Tibial nerve (tissue), 3 donors: ENCODE measurements at regions not wholly inside any gene's neighbourhood (a gene's known extent, or its start where the extent isn't known, plus 50 kb on each side); places are given as distances from the start of the nearest gene placed in this dataset.

Source experiments
- POLR2A ChIP-seq, 2 donors: fragments of 450-650 bp; IDR thresholded peaks; one replicate each; pipeline ENCODE4 v1.6.1; 2017; ENCODE audit warnings: antibody characterized with exemption in 2 of 2, mild to moderate bottlenecking in 2 of 2, moderate library complexity in 2 of 2
- TF ChIP-seq, protein P1 (sequence below), 5 experiments: fragments of 200-600 bp in 3 of 5; fragments of 450-650 bp in 2 of 5; sonication (generic) in 3 of 5; IDR thresholded peaks; one replicate each; pipeline ENCODE4 v1.5.1; 2016 to 2019; ENCODE audit warnings: antibody characterized with exemption in 5 of 5, mild to moderate bottlenecking in 3 of 5, moderate library complexity in 2 of 5

DNA sequence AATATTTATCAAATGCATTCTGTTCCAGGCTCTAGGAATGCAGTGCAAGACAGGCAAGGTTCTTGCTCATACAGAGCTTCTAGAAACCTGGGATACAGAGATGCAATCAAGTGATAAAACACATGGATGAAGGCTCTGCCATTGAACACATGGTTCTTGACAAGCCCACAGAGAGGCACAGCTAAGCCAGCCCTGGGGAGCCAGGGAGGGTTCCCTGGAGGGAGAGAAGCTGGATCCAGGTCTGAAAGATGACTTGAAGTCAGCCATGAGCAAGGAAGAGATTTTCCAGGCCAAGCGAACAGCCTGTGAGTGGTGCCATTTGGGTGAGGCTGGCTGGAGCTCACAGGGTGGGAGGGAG lies 66.2 kb downstream of the IRF2BPL start:
- TF ChIP-seq, protein P1, sequence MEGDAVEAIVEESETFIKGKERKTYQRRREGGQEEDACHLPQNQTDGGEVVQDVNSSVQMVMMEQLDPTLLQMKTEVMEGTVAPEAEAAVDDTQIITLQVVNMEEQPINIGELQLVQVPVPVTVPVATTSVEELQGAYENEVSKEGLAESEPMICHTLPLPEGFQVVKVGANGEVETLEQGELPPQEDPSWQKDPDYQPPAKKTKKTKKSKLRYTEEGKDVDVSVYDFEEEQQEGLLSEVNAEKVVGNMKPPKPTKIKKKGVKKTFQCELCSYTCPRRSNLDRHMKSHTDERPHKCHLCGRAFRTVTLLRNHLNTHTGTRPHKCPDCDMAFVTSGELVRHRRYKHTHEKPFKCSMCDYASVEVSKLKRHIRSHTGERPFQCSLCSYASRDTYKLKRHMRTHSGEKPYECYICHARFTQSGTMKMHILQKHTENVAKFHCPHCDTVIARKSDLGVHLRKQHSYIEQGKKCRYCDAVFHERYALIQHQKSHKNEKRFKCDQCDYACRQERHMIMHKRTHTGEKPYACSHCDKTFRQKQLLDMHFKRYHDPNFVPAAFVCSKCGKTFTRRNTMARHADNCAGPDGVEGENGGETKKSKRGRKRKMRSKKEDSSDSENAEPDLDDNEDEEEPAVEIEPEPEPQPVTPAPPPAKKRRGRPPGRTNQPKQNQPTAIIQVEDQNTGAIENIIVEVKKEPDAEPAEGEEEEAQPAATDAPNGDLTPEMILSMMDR (IDR thresholded peaks at IDR 0.05): no peak
- no peak for TF ChIP-seq POLR2A (IDR thresholded peaks at IDR 0.05)
